BE2C (cell line): ENCODE measurements at regions not wholly inside any gene's neighbourhood (a gene's known extent, or its start where the extent isn't known, plus 50 kb on each side); places are given as distances from the start of the nearest gene placed in this dataset.
"Not testable (repeated sequence)": the region's sequence is repeated elsewhere in the genome, so short reads cannot be mapped to it uniquely, and the experiment has no call there.

Experiments used
- DNase-seq: peaks from one replicate; pipeline ENCODE4 v3.0.0-alpha.2; 2020
- H3K27me3 ChIP-seq: fragments of 250-450 bp; sonication (Bioruptor Pico); 2 replicates; pipeline ENCODE4 v1.5.1; 2020; ENCODE audit warnings: mild to moderate bottlenecking
- H3K36me3 ChIP-seq: fragments of 250-450 bp; sonication (Bioruptor Pico); 2 replicates; pipeline ENCODE4 v1.5.1; 2020; ENCODE audit warnings: mild to moderate bottlenecking
- H3K4me1 ChIP-seq: fragments of 250-450 bp; sonication (Bioruptor Pico); 2 replicates; pipeline ENCODE4 v1.5.1; 2020
- H3K4me3 ChIP-seq: 2 replicates; pipeline ENCODE4 v1.5.1; 2011; ENCODE audit warnings: low read depth, low read length
- H3K9me3 ChIP-seq: fragments of 250-450 bp; sonication (Bioruptor Pico); 2 replicates; pipeline ENCODE4 v1.5.1; 2020
- TF ChIP-seq, protein P1 (sequence below): IDR thresholded peaks from 2 replicates; pipeline ENCODE4 v1.5.1; 2012; ENCODE audit warnings: mild to moderate bottlenecking, low read depth, low read length

- DNase-seq: no peak
- TF ChIP-seq, protein P1, sequence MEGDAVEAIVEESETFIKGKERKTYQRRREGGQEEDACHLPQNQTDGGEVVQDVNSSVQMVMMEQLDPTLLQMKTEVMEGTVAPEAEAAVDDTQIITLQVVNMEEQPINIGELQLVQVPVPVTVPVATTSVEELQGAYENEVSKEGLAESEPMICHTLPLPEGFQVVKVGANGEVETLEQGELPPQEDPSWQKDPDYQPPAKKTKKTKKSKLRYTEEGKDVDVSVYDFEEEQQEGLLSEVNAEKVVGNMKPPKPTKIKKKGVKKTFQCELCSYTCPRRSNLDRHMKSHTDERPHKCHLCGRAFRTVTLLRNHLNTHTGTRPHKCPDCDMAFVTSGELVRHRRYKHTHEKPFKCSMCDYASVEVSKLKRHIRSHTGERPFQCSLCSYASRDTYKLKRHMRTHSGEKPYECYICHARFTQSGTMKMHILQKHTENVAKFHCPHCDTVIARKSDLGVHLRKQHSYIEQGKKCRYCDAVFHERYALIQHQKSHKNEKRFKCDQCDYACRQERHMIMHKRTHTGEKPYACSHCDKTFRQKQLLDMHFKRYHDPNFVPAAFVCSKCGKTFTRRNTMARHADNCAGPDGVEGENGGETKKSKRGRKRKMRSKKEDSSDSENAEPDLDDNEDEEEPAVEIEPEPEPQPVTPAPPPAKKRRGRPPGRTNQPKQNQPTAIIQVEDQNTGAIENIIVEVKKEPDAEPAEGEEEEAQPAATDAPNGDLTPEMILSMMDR: no peak
- Histone ChIP-seq H3K4me3 (no peak overlapping the region), H3K36me3 (no peaks in the 10 kb centered on the region; the same call in 1 of the 2 replicates), H3K9me3 (no peaks in the 10 kb centered on the region), H3K4me1 (peaks cover 5% of the 10 kb centered on the region), H3K27me3 (no peaks in the 10 kb centered on the region)
Observed at GRCh38 chr21:22351076-22351475, 1352.9 kb downstream of the NCAM2 start.

DNA sequence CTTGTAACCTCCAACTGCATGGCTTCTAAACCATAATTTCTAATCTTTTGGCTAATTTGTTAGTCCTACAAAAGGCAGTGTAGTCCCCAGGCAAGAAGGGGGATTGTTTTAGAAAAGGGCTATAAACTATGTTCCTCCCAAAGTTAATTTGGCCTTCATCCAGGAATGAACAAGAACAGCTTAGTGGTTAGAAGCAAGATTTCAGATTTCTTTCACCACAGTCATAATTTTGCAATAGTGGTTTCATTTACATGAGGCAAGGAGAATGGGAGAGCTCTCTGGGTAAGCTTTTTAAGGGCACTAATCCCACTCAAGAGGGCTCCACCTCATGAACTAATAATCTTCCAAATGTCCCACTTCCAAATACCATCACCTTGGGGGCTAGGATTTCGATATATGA lies 1353.9 kb downstream of the NCAM2 start:
- no peak for DNase-seq

GRCh38 chr21:22355949-22356348 lies 1357.7 kb downstream of the NCAM2 start:
- Histone ChIP-seq H3K36me3 (no peaks in the 10 kb centered on the region; the same call in 1 of the 2 replicates), H3K4me1 (no peaks in the 10 kb centered on the region), H3K4me3 (no peak overlapping the region), H3K27me3 (no peaks in the 10 kb centered on the region), H3K9me3 (no peaks in the 10 kb centered on the region)
- no peak for DNase-seq
- TF ChIP-seq, protein P1: no peak

More for the DNA sequence above, 1353.9 kb downstream of the NCAM2 start:
- TF ChIP-seq, protein P1: no peak
- Histone ChIP-seq H3K4me1 (no peaks in the 10 kb centered on the region; the same call in 1 of the 2 replicates), H3K9me3 (no peaks in the 10 kb centered on the region), H3K27me3 (no peaks in the 10 kb centered on the region), H3K4me3 (no peak overlapping the region), H3K36me3 (no peaks in the 10 kb centered on the region; the same call in 1 of the 2 replicates)

DNA sequence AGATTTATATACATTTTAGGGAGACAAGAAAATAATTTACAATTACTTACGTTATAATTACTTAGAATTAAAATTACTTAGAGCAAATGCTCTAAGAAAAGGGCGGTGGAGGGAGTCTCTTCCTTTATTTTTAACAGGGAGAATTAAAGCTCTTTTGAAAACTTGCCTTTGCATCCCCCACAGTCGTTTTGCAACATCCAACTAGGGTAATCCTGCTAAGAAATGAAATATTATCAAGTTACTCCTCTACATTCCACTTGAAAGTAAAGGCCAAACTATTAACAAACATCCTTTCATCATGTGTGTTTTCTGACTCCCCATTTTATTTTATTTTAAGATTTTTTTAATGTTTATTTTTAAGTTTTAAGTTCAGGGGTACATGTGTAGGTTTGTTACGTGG lies 1358.5 kb downstream of the NCAM2 start:
- Histone ChIP-seq H3K4me1 (no peaks in the 10 kb centered on the region), H3K36me3 (no peaks in the 10 kb centered on the region; the same call in 1 of the 2 replicates), H3K27me3 (no peaks in the 10 kb centered on the region), H3K4me3 (no peak overlapping the region), H3K9me3 (no peaks in the 10 kb centered on the region)
- TF ChIP-seq, protein P1: no peak
- DNase-seq: no peak

GRCh38 chr21:22359599-22359998 lies 1361.4 kb downstream of the NCAM2 start:
- not testable (repeated sequence) for DNase-seq, H3K36me3 ChIP-seq

GRCh38 chr21:22363504-22363903 lies 1365.3 kb downstream of the NCAM2 start:
- DNase-seq: no peak

More at GRCh38 chr21:22359599-22359998, 1361.4 kb downstream of the NCAM2 start:
- not testable (repeated sequence) for H3K4me3 ChIP-seq, H3K4me1 ChIP-seq, H3K9me3 ChIP-seq, H3K27me3 ChIP-seq

More at GRCh38 chr21:22363504-22363903, 1365.3 kb downstream of the NCAM2 start:
- Histone ChIP-seq H3K27me3 (no peaks in the 10 kb centered on the region), H3K36me3 (no peaks in the 10 kb centered on the region), H3K4me3 (no peak overlapping the region), H3K9me3 (no peaks in the 10 kb centered on the region; the same call in 1 of the 2 replicates), H3K4me1 (no peaks in the 10 kb centered on the region)
- TF ChIP-seq, protein P1: no peak
